SIG-M5 (cell line): ENCODE measurements at regions not wholly inside any gene's neighbourhood (a gene's known extent, or its start where the extent isn't known, plus 50 kb on each side); places are given as distances from the start of the nearest gene placed in this dataset.

Source experiments
- DNase-seq: peaks from one replicate; lab custom pipeline; 2025; lab: John Stamatoyannopoulos, UW

DNA sequence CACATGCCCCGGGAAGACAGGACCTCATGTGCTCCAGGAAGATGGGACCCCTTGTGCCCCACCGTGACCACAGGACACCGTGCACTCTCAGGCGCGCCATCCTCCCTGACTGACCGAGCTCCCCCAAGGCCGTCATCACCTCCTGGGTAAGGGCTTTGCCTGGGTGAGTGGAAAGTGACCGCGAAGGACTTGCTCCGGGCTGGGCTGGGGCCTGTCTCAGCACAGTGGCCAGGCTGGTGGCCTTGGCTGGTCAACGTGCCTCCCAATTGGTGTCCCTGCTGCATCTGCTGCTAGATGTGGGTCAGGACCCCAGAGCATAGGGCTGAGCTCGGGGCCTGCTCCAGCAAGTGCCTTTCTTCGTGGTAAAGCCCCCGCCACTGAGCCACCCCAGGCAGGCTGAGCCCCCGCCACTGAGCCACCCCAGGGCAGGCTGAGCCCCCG lies 69.7 kb upstream of the CTDP1 start:
- no peak for DNase-seq

DNA sequence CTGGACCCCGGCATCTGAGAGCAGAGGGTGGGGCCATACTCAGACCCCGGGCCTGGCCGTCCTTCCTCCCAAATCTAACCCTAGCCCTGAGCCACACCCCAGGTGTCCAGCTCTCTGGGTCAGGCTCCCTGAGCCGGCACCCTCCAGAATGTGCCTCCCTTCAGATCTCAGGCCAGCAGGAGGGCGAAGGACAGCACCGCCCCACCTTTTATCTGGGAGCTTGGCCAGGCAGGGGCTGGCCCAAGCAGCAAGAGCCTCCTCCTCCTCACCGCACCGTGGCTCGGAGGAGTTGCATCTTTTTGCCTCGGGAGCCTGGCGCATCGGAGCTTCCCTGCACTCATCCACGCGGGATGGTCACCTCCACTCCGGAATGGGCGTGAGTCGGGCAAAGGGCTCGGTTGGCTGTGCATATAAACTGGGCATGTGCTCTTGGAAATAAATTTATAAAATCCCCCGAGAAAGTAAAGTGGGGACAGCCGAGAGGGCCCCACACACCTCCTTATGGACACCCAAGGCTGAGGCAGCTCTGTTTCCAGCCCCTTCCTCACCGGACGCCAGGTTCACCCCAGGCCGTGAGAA lies 69.1 kb upstream of the CTDP1 start:
- DNase-seq: no peak

DNA sequence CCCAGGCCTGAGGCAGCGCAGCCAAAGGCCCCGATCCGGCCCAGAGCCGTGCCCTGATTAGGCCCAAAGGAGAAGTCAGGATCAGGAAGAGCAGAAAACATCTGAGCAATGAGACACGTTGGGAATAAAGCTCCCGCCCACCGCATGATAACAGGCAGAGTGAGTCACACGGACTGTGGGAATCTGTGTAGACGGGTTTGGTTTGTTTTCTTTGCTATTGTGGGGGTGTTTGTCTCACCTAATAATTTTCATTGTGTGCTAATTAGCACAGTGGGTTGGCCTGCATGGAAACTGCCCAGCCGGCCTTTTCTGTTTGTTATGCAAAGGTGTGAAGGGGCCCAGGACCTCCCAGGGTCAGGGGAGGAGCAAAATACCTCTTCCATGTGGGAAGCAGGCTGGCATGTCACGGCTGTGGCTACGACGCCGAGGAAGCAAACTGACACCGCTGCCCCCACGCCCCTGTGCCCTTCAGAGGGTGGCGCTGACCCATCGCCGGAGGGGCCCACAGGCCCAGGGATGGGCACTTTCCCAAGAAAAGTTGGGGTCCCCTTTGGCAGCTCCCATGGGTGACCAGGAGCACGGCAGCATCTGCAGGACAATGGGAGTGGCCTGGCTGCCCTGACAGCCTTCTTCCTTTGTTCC lies 68.4 kb upstream of the CTDP1 start:
- DNase-seq: no peak

DNA sequence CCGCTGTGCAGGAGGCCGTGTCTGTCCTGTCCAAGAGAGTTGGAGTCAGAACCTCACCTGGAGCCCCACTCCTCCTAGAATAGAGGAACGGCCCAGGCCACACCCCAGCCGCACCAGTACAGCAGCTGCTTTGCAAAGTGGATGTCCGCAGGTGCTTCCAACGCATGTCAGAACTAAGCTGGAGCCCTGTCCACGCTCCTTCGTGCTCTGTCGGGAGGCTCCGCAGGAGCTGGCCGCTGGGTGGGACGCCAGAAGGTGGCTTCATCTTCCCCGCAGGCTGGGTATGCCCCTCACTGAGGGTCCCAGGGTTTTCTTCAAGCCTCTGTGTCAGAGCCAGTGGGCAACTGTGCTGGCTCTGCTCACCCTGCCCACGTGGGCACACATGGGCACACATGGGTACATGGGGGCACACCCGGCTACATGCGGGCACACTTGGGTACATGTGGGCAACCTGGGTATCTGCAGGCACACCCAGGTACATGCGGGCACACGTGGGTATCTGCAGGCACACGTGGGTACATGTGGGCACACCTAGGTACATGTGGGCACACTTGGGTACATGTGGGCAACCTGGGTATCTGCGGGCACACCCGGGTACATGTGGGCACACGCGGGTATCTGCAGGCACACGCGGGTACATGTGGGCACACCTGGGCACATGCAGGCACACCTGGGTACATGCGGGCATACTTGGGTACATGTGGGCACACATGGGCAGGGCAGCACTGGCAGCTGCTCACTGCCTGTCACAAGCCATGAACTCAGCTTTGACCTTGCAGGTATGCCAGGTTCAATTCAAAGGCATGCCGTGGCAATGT lies 67.1 kb upstream of the CTDP1 start:
- DNase-seq: no peak

DNA sequence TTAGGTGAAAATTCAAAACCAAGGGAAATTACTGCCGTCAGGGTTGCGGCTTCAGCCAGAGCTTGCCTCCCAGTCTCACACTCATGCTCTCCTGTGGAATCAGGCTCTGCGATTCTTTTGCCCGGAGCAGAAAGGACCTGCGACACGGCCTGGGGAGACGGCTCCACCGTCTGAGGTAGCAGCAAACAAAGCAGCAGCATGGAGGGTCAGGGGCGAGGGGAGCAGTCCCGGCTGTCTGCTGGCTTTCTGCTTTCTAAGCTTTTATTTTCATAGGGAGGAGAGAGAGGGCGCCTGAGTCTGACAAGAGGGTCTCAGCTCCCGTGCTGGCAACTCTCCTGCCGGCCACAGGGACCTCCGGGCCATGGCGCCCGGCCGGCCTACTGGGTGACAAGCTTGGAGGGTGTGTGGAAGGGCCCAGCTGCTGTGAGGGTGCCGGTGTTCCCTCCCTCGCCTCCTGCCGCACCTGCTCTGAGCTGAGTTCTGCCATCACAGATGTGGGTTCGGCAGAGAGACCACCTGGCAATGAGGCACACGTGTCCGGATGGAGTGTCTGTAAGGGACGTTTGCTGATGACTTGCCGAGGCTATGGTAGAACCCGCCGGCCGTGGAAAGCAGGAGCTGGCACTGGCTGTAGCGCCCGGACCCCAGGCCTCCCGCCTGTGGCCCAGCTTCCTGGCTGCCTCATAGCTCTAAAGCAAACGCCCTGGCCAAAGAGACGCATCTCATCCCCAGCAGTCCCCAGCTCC lies 66.2 kb upstream of the CTDP1 start:
- no peak for DNase-seq

DNA sequence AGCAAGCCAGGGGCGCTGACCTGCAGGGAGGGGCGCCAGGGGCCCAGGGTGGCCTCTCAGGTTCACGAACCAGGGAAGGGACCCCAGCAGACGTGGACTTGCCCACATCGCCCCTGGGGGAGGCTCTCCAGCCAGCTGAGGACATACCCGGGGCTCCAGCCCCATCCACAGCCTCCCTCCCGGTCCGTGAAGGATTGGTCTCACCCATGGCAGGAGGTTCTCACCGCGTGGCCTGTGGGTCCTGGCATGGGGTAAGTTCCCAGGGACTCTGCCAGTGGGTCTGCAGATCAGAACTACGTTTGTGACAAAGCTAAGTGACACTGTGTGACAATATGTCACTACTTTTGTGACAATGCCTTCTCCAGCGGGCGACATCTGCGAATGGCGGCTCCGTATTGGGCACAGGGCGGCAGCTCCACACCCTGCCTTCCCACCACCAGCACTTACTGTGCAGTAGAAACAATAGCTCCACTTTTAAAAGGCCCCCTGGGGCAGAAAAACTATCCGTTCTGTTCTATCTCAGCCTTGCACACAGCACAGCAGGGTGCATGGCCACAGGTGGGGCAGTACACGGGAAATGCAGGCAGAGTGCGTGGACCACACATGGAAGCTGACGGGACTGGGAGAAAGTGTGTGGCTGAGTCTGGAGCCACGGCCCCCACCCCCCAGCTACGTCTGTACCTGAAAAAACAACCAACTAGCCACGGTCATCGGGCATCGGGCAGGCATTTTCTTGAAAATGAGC lies 65.2 kb upstream of the CTDP1 start:
- DNase-seq: no peak

DNA sequence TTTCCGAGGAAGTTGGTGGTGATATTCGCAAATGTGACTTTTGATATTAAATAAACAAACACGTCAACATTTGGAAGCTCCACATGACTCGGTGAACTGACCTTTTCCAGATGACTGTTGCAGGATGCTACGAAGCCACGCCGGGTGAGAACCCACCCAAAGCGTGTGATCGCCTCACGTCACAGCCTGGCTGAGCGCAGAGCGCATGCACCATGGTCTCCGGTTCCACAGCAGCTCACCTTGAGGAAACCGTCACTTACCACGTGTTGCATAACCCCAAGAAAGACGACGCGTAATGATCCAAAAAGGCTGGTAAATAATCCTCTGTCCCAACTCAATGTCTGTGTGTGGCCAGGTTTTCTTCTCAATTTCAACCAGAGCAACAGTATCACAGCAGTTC lies 64.5 kb upstream of the CTDP1 start:
- DNase-seq: no peak

DNA sequence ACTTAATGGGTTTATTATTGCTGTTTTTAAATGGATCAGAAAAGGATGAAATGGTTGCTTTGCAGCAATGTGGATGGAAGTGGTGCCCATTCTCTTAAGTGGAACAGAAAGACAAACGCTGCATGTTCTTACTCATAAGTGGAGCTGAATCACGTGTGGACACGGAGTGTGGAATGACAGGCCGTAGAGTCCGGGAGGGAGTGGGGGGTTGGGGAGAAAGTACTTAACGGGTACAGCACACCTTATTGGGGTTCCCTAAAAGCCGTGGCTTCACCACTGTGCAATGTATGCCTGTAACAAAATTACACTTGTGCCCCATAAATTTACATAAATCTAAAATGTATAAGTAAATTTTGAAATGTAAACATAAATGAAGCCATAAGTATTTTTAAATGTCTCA lies 64.0 kb upstream of the CTDP1 start:
- no peak for DNase-seq

DNA sequence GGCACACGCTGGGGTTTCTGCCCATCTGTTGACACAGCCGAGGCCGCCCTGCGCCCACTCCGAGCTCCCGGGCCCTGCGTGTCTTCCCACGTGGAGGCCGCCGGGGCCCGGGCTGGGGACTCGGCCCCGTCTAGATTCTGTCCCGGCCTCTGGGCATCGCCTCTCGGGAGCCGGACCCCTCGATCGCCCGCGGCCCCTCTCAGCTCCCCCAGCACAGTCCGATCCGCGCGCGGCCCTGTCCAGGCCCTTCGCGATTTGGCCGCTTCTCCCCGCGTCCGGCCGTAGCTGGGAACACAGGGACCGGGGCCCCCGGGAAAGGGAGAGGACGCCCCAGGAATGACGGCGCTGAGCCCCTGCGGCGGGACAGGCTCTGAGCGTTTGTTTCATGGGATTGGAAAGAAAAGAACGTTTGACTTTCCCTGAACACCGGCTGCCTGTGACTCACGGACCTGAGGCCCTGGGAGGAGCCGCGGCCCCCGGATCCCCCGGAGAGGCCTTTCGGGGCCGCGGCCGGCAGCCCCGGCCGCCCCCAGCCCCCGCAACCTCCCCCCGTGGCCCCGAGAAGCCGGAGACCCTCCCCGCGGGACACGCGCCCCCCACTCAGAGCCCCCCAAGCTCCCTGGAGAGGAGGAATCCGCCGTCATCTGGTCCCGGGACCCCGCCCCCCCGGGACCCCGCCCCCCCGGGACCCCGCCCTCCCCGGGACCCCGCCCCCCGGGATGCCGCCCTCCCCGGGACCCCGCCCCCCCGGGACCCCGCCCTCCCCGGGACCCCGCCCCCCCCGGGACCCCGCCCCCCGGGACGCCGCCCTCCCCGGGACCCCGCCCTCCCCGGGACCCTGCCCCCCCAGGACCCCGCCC lies 62.7 kb upstream of the CTDP1 start:
- no peak for DNase-seq

DNA sequence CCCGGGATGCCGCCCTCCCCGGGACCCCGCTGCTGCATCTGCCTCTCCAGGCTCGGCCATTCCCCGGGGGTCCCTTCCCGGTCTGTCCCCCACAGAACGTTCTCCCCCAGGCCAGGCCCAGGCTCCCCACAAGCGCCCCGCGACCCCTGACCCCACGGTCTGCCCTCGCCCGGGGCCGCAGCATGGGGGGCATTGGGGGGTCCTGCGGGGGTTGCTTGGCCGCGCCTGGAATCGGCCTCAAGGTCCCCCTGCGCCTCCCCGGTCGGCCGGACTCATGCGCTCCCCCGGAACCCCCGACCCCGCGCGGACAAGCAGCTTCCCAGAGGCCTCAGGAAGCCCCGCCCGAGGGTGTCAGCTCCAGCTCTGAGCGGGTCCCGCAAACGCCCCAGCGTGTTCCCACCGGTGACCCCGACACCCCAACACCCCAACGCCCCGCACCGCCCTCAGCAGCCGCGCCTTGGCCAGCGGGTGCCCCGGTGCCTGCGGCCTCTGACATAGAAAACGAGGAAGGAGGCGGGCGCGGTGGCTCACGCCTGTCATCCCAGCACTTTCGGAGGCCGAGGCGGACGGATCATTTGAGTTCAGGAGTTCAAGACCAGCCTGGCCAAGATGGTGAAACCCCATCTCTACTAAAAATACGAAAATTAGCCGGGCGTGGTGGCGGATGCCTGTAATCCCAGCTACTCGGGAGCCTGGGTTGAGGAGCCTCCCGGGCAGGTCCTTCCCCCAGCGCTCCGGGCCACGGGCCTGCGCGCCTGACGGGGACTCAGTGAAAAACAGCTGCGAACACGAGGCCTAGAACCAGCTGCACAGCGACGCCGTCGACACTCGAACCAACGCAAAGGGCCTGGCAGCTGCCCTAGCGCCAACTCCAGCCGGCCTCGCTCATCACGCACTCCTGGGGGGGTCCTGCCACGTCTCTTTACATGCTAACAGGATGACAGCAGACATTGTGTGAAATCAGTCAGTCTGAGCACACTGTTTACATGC lies 61.8 kb upstream of the CTDP1 start:
- no peak for DNase-seq

DNA sequence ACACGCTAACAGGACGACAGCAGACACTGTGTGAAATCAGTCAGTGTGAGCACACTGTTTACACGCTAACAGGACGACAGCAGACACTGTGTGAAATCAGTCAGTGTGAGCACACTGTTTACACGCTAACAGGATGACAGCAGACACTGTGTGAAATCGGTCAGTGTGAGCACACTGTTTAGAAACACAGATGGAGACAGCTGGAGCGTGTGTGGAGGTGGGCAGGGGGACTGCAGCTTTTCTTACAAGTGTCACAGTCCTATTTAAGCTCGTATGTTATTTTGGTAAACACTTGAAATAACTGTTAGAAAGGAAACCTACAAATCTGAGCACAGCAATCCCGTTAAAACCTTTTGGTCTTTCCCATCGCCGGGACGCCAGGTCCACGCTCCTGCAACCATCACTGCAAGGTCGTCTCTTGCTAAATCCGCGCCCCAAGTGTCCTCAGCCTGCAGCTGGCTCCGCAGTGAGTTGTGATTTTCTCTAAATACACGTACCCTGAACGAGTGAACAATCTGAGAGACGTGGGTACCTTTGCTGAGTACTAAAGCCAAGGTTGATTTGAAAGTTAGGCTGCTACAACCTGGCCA lies 58.9 kb upstream of the CTDP1 start:
- no peak for DNase-seq

DNA sequence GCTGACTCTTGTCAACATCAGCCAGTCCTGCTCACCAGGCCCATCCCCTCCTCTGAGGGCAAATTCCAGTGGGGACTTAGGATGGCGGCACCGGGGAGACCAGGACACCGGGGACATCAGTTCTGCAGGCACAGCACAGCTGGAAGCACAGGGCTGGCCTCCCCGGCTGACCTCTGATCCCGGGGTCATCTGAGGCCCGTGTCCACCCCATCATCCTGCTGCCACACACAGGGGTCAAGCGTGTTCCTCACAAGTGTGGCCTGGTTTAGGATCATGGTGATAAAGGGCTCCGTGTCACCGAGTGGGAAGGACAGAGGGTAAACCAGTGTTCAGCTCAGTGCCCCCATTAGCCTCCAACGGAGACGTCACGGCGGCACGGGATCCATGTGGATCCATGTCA lies 58.1 kb upstream of the CTDP1 start:
- no peak for DNase-seq

DNA sequence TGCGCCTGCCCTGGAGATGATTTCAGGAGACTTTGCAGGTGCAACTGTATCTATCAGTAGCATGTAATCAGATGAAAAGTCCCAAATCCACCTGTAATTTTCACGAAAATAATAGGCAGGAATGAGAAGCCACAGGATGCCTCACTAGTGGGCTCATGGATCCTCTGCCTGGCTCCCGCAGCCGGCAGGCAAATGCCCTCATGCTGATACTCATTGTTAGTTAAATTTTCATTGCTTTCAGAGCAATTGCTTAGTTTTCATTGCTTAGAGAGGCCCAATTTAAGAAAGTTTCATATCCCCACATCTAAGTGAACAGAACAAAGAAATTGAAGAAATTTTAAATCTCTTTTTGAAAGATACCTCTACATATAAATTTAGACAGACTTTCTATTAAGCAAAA lies 57.6 kb upstream of the CTDP1 start:
- DNase-seq: no peak

DNA sequence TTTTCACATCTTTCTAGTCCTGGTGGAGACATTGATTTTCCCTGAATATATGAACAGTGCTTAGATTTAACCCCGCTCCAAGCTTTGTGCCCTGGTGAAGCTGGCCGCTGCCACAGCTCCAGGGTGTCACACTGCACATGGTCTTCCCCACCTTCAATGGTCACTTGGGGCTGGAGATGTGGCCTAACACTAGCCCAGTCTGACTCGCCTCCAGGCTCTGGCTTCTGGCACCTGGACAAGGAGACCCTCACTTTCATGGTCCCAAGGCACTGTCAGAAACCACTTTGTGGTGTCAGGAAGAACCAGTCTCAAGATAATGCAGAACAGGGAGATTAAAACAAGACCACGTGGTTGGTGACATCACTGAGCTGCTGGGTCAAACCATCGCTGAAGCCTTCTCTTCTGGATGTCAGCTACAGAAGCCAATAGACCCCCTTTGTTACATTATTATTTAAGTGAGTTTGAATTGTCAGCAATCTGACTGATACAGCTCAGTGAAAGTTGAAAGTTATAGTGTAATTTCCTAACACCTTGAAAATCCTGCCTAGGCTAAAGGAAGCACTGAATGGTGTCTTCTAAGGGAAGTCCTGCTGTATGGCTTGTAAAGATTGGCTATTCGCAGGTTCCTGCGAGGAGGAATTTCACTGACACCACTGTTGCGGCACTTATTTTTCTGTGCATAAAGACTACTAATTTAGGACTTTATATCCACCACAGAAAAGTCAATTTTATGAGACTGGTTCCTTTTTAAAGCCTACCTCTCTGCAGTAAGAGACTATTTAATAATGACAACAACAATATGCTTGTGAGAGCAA lies 55.0 kb upstream of the CTDP1 start:
- DNase-seq: no peak

DNA sequence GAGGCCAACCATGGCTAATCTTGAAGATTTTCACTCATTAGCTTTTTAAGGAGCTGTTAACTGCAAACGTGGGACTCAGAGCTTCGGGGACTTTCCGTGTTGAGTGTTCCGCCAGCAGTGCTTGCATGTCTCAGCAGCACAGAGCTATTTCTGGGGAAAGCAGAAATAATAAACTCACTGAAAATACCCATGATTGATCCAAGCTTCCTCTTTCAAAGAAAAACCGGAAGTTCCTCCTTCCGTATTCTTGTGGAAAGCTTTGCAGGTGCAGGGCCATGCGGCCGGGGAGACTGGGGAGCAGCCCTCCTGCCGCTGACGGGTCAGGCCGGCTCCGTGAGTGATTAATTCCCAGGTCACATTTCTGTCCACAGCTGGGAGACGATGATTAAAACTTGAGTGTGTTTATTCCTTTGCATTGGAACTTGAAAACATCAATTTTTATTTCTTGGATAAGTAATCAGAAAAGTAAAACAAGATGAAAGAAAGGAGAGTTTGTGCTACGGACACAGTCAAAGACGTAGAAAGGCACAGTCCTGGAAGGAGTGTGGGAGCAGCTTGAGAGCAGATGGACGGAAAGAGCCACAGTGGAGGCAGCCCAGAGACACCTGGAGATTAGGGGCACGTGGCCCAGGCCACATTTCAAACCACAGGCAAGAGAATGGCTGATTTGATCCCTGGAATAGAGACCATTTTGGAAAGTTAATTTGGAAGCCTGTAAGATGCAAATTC lies 54.2 kb upstream of the CTDP1 start:
- DNase-seq: peak; percentile 95

DNA sequence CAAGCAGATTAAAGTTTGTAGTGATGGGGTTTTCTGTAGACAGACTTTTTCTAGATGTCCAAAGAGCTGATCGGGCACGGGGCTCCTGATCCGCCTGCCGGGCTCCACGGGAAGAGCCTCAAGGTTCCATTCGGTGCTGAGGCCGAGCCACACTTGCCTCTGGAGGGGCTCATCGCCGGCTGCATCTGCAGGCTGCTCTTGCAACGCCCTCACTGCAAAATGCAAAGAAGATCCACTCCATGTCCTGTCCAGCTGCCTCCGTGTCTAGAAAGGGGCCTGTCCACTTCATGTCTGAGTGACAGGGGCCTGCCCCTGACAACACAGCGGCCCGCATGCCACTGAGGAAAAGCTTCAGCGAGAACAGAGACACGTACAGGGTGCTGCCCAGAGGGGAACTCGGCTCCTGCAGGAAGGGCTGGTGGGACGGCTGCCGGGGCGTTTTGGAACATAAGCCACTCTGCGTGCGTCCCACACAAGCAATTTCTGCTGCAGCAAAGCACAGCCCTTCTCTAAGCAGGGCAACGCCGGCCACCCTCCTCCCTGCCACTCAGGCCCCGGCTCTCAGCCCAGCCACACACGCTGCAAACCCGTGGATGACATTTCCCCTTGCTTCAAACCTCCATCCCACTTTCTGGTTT lies 53.6 kb upstream of the CTDP1 start:
- DNase-seq: no peak
